WTC11 (cell line): ENCODE measurements at regions not wholly inside any gene's neighbourhood (a gene's known extent, or its start where the extent isn't known, plus 50 kb on each side); places are given as distances from the start of the nearest gene placed in this dataset.
A peak's percentile ranks its signal among the peaks of the same experiment; 100 is the strongest.
"Not testable (repeated sequence)": the region's sequence is repeated elsewhere in the genome, so short reads cannot be mapped to it uniquely, and the experiment has no call there.

Experiments used
- ATAC-seq: fragments of 200-7000 bp; cut with Tn5 transposase; 2 replicates; pipeline ENCODE4 v1.10.0; 2021; ENCODE audit warnings: mild to moderate bottlenecking, moderate library complexity
- CTCF ChIA-PET: fragments of 300-600 bp; sonication (Branson Sonifier 250); formaldehyde crosslinking; loops from one replicate; lab custom pipeline; 2021; ENCODE audit warnings: antibody characterized with exemption; lab: Charles Lee
- POLR2A ChIA-PET: fragments of 350-600 bp; sonication (Branson Sonifier 250); formaldehyde crosslinking; loops from one replicate; lab custom pipeline; 2021; ENCODE audit warnings: antibody characterized with exemption; lab: Charles Lee
- DNase-seq: peaks from one replicate; pipeline ENCODE4 v3.0.0; 2021; ENCODE audit warnings: low spot score
- H3K27ac Mint-ChIP-seq: 2 replicates; pipeline ENCODE4 v1.8.0; 2021; ENCODE audit warnings: mixed read lengths
- H3K27me3 Mint-ChIP-seq: 2 replicates; pipeline ENCODE4 v1.8.0; 2021; ENCODE audit warnings: low read depth, mild to moderate bottlenecking, moderate library complexity, mixed read lengths
- H3K36me3 Mint-ChIP-seq: 2 replicates; pipeline ENCODE4 v1.8.0; 2021; ENCODE audit warnings: mixed read lengths
- H3K4me1 Mint-ChIP-seq: 2 replicates; pipeline ENCODE4 v1.8.0; 2022; ENCODE audit warnings: mixed read lengths
- H3K4me3 Mint-ChIP-seq: 2 replicates; pipeline ENCODE4 v1.8.0; 2021; ENCODE audit warnings: mild to moderate bottlenecking, moderate library complexity, mixed read lengths
- H3K9me3 Mint-ChIP-seq: 2 replicates; pipeline ENCODE4 v1.8.0; 2021; ENCODE audit warnings: mixed read lengths
- CREB1 ChIP-seq: sonication (generic); formaldehyde crosslinking; IDR thresholded peaks from 2 replicates; pipeline ENCODE4 v1.8.0; 2023; ENCODE audit warnings: mild to moderate bottlenecking, missing genetic modification reagents
- CTCF ChIP-seq: fragments of 200-600 bp; IDR thresholded peaks from 2 replicates; pipeline ENCODE4 v1.8.0; 2022; ENCODE audit warnings: antibody characterized with exemption
- EMX1 ChIP-seq: fragments of 250-450 bp; sonication (Bioruptor Pico); IDR thresholded peaks from 2 replicates; pipeline ENCODE4 v1.8.0; 2021; ENCODE audit warnings: mild to moderate bottlenecking
- ESRRA ChIP-seq: sonication (generic); formaldehyde crosslinking; IDR thresholded peaks from 2 replicates; pipeline ENCODE4 v1.8.1; 2022; ENCODE audit warnings: mild to moderate bottlenecking, missing genetic modification reagents, borderline replicate concordance
- ETV6 ChIP-seq: sonication (generic); formaldehyde crosslinking; IDR thresholded peaks from 2 replicates; pipeline ENCODE4 v1.8.1; 2022; ENCODE audit warnings: mild to moderate bottlenecking, missing genetic modification reagents
- FOXP1 ChIP-seq: sonication (generic); formaldehyde crosslinking; IDR thresholded peaks from 2 replicates; pipeline ENCODE4 v1.8.0; 2022; ENCODE audit warnings: missing genetic modification reagents, mild to moderate bottlenecking, moderate library complexity, borderline replicate concordance
- HMGA2 ChIP-seq: fragments of 250-450 bp; sonication (Bioruptor Pico); IDR thresholded peaks from 2 replicates; pipeline ENCODE4 v1.4.0; 2021; ENCODE audit warnings: mild to moderate bottlenecking, moderate library complexity
- JAZF1 ChIP-seq: fragments of 250-450 bp; sonication (Bioruptor Pico); IDR thresholded peaks from 2 replicates; pipeline ENCODE4 v1.9.0; 2021; ENCODE audit warnings: moderate library complexity, mild to moderate bottlenecking, inconsistent platforms
- JUN ChIP-seq: sonication (generic); formaldehyde crosslinking; IDR thresholded peaks from 2 replicates; pipeline ENCODE4 v1.8.0; 2023; ENCODE audit warnings: mild to moderate bottlenecking, missing genetic modification reagents
- NR2C2 ChIP-seq: sonication (generic); formaldehyde crosslinking; IDR thresholded peaks from 2 replicates; pipeline ENCODE4 v1.8.0; 2022; ENCODE audit warnings: mild to moderate bottlenecking, missing genetic modification reagents
- NR3C1 ChIP-seq: sonication (generic); formaldehyde crosslinking; conservative IDR thresholded peaks from 2 replicates; pipeline ENCODE4 v1.8.1; 2023; ENCODE audit warnings: low read depth, mild to moderate bottlenecking, missing genetic modification reagents
- PRRX2 ChIP-seq: fragments of 250-450 bp; sonication (Bioruptor Pico); IDR thresholded peaks from 2 replicates; pipeline ENCODE4 v1.8.0; 2021; ENCODE audit warnings: mild to moderate bottlenecking
- SMAD3 ChIP-seq: sonication (generic); formaldehyde crosslinking; IDR thresholded peaks from 2 replicates; pipeline ENCODE4 v1.8.0; 2022; ENCODE audit warnings: missing genetic modification reagents, mild to moderate bottlenecking, borderline replicate concordance
- SOX15 ChIP-seq: fragments of 250-450 bp; sonication (Bioruptor Pico); IDR thresholded peaks from 2 replicates; pipeline ENCODE4 v1.9.0; 2021; ENCODE audit warnings: mild to moderate bottlenecking
- SP1 ChIP-seq: sonication (generic); formaldehyde crosslinking; conservative IDR thresholded peaks from 2 replicates; pipeline ENCODE4 v1.8.1; 2022; ENCODE audit warnings: missing genetic modification reagents
- ZNF121 ChIP-seq: sonication (generic); formaldehyde crosslinking; IDR thresholded peaks from 2 replicates; pipeline ENCODE4 v1.8.0; 2023; ENCODE audit warnings: missing genetic modification reagents
- ZNF232 ChIP-seq: sonication (generic); formaldehyde crosslinking; IDR thresholded peaks from 2 replicates; pipeline ENCODE4 v1.8.0; 2022; ENCODE audit warnings: mild to moderate bottlenecking, missing genetic modification reagents
- ZNF263 ChIP-seq: sonication (generic); formaldehyde crosslinking; IDR thresholded peaks from 2 replicates; pipeline ENCODE4 v1.8.1; 2022; ENCODE audit warnings: low read depth, mild to moderate bottlenecking, moderate library complexity, missing genetic modification reagents
- ZNF423 ChIP-seq: fragments of 250-450 bp; sonication (Bioruptor Pico); IDR thresholded peaks from 2 replicates; pipeline ENCODE4 v2.1.2; 2022; ENCODE audit warnings: mild to moderate bottlenecking, moderate library complexity
- ZNF512 ChIP-seq: sonication (generic); formaldehyde crosslinking; IDR thresholded peaks from 2 replicates; pipeline ENCODE4 v1.8.1; 2022; ENCODE audit warnings: missing genetic modification reagents, borderline replicate concordance
- ZNF532 ChIP-seq: fragments of 250-450 bp; sonication (Bioruptor Pico); IDR thresholded peaks from 2 replicates; pipeline ENCODE4 v1.9.0; 2021; ENCODE audit warnings: mild to moderate bottlenecking, borderline replicate concordance
- ZNF671 ChIP-seq: fragments of 250-450 bp; sonication (Bioruptor Pico); IDR thresholded peaks from 2 replicates; pipeline ENCODE4 v1.8.0; 2021; ENCODE audit warnings: mild to moderate bottlenecking
- ZSCAN18 ChIP-seq: fragments of 250-450 bp; sonication (Bioruptor Pico); IDR thresholded peaks from 2 replicates; pipeline ENCODE4 v2.1.2; 2022; ENCODE audit warnings: mild to moderate bottlenecking, moderate library complexity
- TF ChIP-seq, protein P1 (sequence below): fragments of 250-450 bp; sonication (Bioruptor Pico); IDR thresholded peaks from 2 replicates; pipeline ENCODE4 v1.9.0; 2021; ENCODE audit warnings: moderate library complexity, mild to moderate bottlenecking, inconsistent platforms, borderline replicate concordance

GRCh38 chr3:124643453-124643852, 86.8 kb upstream of the UMPS start:
- Mint-ChIP-seq H3K27me3 (no peaks in the 10 kb centered on the region), H3K4me3 (no peak overlapping the region), H3K27ac (no peak overlapping the region), H3K9me3 (no peaks in the 10 kb centered on the region), H3K4me1 (peaks cover 17% of the 10 kb centered on the region), H3K36me3 (no peaks in the 10 kb centered on the region)
- CTCF ChIA-PET = no interaction called here
- POLR2A ChIA-PET = no interaction called here
- TF ChIP-seq FOXP1 (CRISPR knock-in tag) = no peak
- no peak for TF ChIP-seq CREB1 (CRISPR knock-in tag)
- no peak for TF ChIP-seq ZNF263
- TF ChIP-seq NR3C1 (CRISPR knock-in tag) = no peak
- no peak for TF ChIP-seq ESRRA
- no peak for TF ChIP-seq SP1 (CRISPR knock-in tag)
- TF ChIP-seq ZNF232 (CRISPR knock-in tag) = no peak
- no peak for TF ChIP-seq JAZF1 (CRISPR knock-in tag)
- no peak for TF ChIP-seq ZNF671 (CRISPR knock-in tag)
- TF ChIP-seq JUN (CRISPR knock-in tag) = no peak
- TF ChIP-seq SMAD3 = no peak
- TF ChIP-seq, protein P1, sequence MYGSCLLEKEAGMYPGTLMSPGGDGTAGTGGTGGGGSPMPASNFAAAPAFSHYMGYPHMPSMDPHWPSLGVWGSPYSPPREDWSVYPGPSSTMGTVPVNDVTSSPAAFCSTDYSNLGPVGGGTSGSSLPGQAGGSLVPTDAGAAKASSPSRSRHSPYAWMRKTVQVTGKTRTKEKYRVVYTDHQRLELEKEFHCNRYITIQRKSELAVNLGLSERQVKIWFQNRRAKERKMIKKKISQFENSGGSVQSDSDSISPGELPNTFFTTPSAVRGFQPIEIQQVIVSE (CRISPR knock-in tag) = no peak
- TF ChIP-seq NR2C2 (CRISPR knock-in tag) = no peak
- TF ChIP-seq HMGA2 = no peak
- ATAC-seq (no peak), DNase-seq (no peak)

DNA sequence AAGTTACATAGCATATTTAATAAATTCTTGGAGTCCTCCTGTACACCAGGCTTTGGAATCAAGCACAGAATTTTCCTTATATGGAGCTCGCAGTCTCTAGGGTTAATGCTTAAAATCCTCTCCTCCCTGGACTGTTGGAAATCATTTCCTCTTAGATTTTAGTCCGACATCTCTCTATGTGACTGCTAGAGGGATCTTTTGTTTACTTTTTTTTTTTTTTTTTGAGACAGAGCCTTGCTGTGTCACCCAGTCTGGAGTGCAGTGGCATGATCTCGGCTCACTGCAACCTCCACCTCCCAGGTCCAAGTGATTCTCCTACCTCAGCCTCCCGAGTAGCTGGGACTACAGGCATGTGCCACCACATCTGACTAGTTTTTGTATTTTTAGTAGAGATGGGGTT, 84.1 kb upstream of the UMPS start:
- ATAC-seq, H3K4me3 Mint-ChIP-seq, H3K36me3 Mint-ChIP-seq, DNase-seq, H3K27ac Mint-ChIP-seq, POLR2A ChIA-PET, H3K27me3 Mint-ChIP-seq, H3K9me3 Mint-ChIP-seq: not testable (repeated sequence)
- peaks cover 15% of the 10 kb centered on the region for H3K4me1 Mint-ChIP-seq
- CTCF ChIA-PET = interaction anchor here (1.1 kb wide), 1 partner anchor 42 kb away, joined by 5 read pairs; no protein-coding TSS in a partner anchor

DNA sequence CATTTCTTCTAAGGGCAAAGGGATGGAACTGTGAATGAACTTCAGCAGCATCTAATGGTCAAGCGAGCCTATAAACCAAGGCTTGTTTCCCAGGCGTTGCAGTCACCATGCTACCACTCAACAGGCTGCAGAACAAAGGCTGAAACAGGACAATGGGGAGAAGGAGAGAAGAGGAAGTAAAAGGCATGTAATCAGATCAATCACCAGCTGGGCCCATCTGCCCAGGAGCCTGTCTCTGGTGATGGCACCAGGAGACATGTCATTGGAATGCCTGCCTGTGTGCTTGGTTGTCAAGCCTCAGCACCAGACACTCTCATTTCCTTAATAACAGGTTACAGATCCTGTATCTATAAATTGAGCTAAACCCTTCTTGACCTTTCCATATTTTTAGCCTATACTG, 81.7 kb upstream of the UMPS start:
- Mint-ChIP-seq H3K36me3 (peaks cover 4% of the 10 kb centered on the region; the same call in 1 of the 2 replicates), H3K9me3 (no peaks in the 10 kb centered on the region), H3K4me1 (peaks cover 15% of the 10 kb centered on the region), H3K4me3 (no peak overlapping the region), H3K27ac (no peak overlapping the region), H3K27me3 (no peaks in the 10 kb centered on the region)
- CTCF ChIA-PET = interaction anchor here (1.4 kb wide), 1 partner anchor 40 kb away, joined by 5 read pairs; no protein-coding TSS in a partner anchor
- DNase-seq (no peak), ATAC-seq (peak; percentile 44; the same call in 1 of the 2 replicates)
- POLR2A ChIA-PET = no interaction called here
- no peak for TF ChIP-seq ZNF532 (CRISPR knock-in tag)
- TF ChIP-seq SP1 (CRISPR knock-in tag) = no peak
- no peak for TF ChIP-seq ESRRA
- no peak for TF ChIP-seq CTCF
- no peak for TF ChIP-seq ZSCAN18 (CRISPR knock-in tag)
- TF ChIP-seq EMX1 (CRISPR knock-in tag) = no peak
- no peak for TF ChIP-seq ETV6
- no peak for TF ChIP-seq PRRX2 (CRISPR knock-in tag)
- no peak for TF ChIP-seq ZNF423
- no peak for TF ChIP-seq SOX15
- TF ChIP-seq ZNF512 (CRISPR knock-in tag) = no peak
- TF ChIP-seq ZNF232 (CRISPR knock-in tag) = no peak
- TF ChIP-seq ZNF121 (CRISPR knock-in tag) = no peak
